ENCODE measurements at regions not wholly inside any gene's neighbourhood (a gene's known extent, or its start where the extent isn't known, plus 50 kb on each side); places are given as distances from the start of the nearest gene placed in this dataset.

- Histone ChIP-seq H3K9me3 (ENCODE audit: control insufficient read depth, insufficient read depth, low read length) (no peaks in the 10 kb centered on the region), H3K4me2 (ENCODE audit: low read depth, low read length) (no peak overlapping the region), H2BK5ac (ENCODE audit: low read depth, low read length, poor library complexity, severe bottlenecking) (no peak overlapping the region), H2AK5ac (ENCODE audit: low read depth, low read length) (no peak overlapping the region), H2BK20ac (ENCODE audit: low read depth, low read length) (no peak overlapping the region), H2BK120ac (ENCODE audit: low read depth, low read length) (no peak overlapping the region), H3K9ac (ENCODE audit: low read depth, low read length) (no peak overlapping the region), H3K4ac (ENCODE audit: low read depth, low read length) (no peak overlapping the region), H2AK9ac (replicated peaks; ENCODE audit: low read depth, low read length, poor library complexity) (no peak overlapping the region), H2BK15ac (ENCODE audit: low read depth, low read length) (no peak overlapping the region), H3K36me3 (ENCODE audit: control insufficient read depth, insufficient read depth, low read length) (peaks cover 6% of the 10 kb centered on the region), H3K27ac (ENCODE audit: insufficient read depth, low read length) (no peak overlapping the region), H4K8ac (ENCODE audit: low read depth in 2 of 2, low read length in 2 of 2) (no peak overlapping the region), H3K14ac (replicated peaks; ENCODE audit: low read depth, low read length) (no peak overlapping the region), H3K9me1 (ENCODE audit: insufficient read depth, low read length) (peaks cover 15% of the 10 kb centered on the region), H4K20me1 (ENCODE audit: insufficient read depth, low read length) (peaks cover 25% of the 10 kb centered on the region), H3K27me3 (ENCODE audit: control insufficient read depth, insufficient read depth, low read length) (no peaks in the 10 kb centered on the region), H3K4me1 (ENCODE audit: control insufficient read depth, insufficient read depth, low read length) (peaks cover 11% of the 10 kb centered on the region), H4K91ac (ENCODE audit: insufficient read depth, low read depth, low read length) (no peak overlapping the region), H3K79me1 (ENCODE audit: low read depth in 1 of 2, low read length in 2 of 2) (peaks cover 6 to 47% of the 10 kb centered on the region in 2 experiments), H4K5ac (ENCODE audit: low read depth, low read length) (no peak overlapping the region), H2AFZ (replicated peaks; ENCODE audit: low read length, poor library complexity) (no peak overlapping the region), H3K23ac (ENCODE audit: low read depth, low read length) (no peak overlapping the region), H3K56ac (ENCODE audit: extremely low read depth, insufficient read depth, low read length) (no peak overlapping the region), H3K4me3 (ENCODE audit: insufficient read depth, low read depth, low read length) (no peak overlapping the region), H3K18ac (ENCODE audit: low read depth, low read length) (no peak overlapping the region)
- no CpG with 5 or more reads among the region's 1 CpG for WGBS, 2 experiments (ENCODE audit: extremely low coverage in 2 of 2, insufficient read length in 1 of 2)
- DNase-seq: no peak
- POLR2A ChIA-PET (ENCODE audit: unreplicated experiment): no interaction called here
- dilution Hi-C loops (cut with HindIII; ENCODE audit: low sequenced_read_pairs, unreplicated experiment): no loop called here
- intact Hi-C loops (cut with micrococcal nuclease): no loop called here
- CTCF ChIA-PET: interaction anchor here (1.0 kb wide), 1 partner anchor 10 kb away, joined by 3 read pairs; no protein-coding TSS in a partner anchor
- TF ChIP-seq MAZ (IDR thresholded peaks at IDR 0.05; ENCODE audit: borderline replicate concordance, low read depth, low read length) (no peak), SMC3 (IDR thresholded peaks at IDR 0.05; ENCODE audit: low read depth, low read length) (no peak), RAD21 (IDR thresholded peaks at IDR 0.05; ENCODE audit: low read length) (no peak), CEBPB (IDR thresholded peaks at IDR 0.05; ENCODE audit: low read depth, low read length) (no peak), CHD1 (IDR thresholded peaks at IDR 0.05; ENCODE audit: low read depth, low read length) (no peak), RFX5 (IDR thresholded peaks at IDR 0.05; ENCODE audit: low read depth, low read length) (no peak), MXI1 (IDR thresholded peaks at IDR 0.05; ENCODE audit: borderline replicate concordance, low read depth, low read length) (no peak), BHLHE40 (IDR thresholded peaks at IDR 0.05; ENCODE audit: low read depth, low read length) (no peak), RCOR1 (IDR thresholded peaks at IDR 0.05; ENCODE audit: insufficient replicate concordance, low read length) (no peak), MAFK (IDR thresholded peaks at IDR 0.05; ENCODE audit: low read depth, low read length) (no peak), ELK1 (IDR thresholded peaks at IDR 0.05; ENCODE audit: borderline replicate concordance, low read depth, low read length) (no peak), CTCF (conservative IDR thresholded peaks at IDR 0.05; ENCODE audit: low read depth, low read length) (no peak), POLR2A (IDR thresholded peaks at IDR 0.05; ENCODE audit: low read depth, low read length) (no peak), USF2 (IDR thresholded peaks at IDR 0.05; ENCODE audit: low read depth, low read length) (no peak), FOS (IDR thresholded peaks at IDR 0.05; ENCODE audit: low read depth, low read length) (no peak)
- no peak for ATAC-seq (ENCODE audit: low read depth)
- BruUV-seq (replicated peaks): no TSS peak
- in situ Hi-C loops (cut with MboI; ENCODE audit: low sequenced_read_pairs): no loop called here
These were observed 71.6 kb upstream of the CLCN4 start for GRCh38 chrX:10085223-10085622.

All from IMR-90 (cell line).